Keratinocyte (primary cell): ENCODE measurements at regions not wholly inside any gene's neighbourhood (a gene's known extent, or its start where the extent isn't known, plus 50 kb on each side); places are given as distances from the start of the nearest gene placed in this dataset.

Experiments
- DNase-seq: peaks from one replicate; pipeline ENCODE4 v3.0.0-alpha.2; 2011; ENCODE audit warnings: low read depth, missing footprints, low spot score
- FAIRE-seq: peaks from 2 replicates; lab custom pipeline; 2011; peaks lifted over from hg19 to GRCh38; lab: Jason Lieb, UNC
- H2AFZ ChIP-seq: 2 replicates; pipeline ENCODE4 v1.6.0; 2012; ENCODE audit warnings: low read length, control low read depth, inconsistent platforms; ENCODE audit not compliant: control insufficient read depth
- H3K27ac ChIP-seq: 2 replicates; pipeline ENCODE4 v1.5.1; 2011; ENCODE audit warnings: low read length; ENCODE audit not compliant: control insufficient read depth, insufficient read depth
- H3K27me3 ChIP-seq: 3 replicates; pipeline ENCODE4 v1.6.0; 2011; ENCODE audit warnings: low read length; ENCODE audit not compliant: control insufficient read depth, insufficient read depth; ENCODE audit errors: extremely low read depth
- H3K36me3 ChIP-seq, 2 experiments: 2 replicates in 1 of 2; 3 replicates in 1 of 2; pipeline ENCODE4 v1.5.1; 2011; ENCODE audit warnings: low read length in 2 of 2, mild to moderate bottlenecking in 1 of 2; ENCODE audit not compliant: control insufficient read depth in 2 of 2, insufficient read depth in 2 of 2; ENCODE audit errors: extremely low read depth in 1 of 2
- H3K4me1 ChIP-seq: 3 replicates; pipeline ENCODE4 v1.5.1; 2011; ENCODE audit warnings: low read length; ENCODE audit not compliant: control insufficient read depth, insufficient read depth; ENCODE audit errors: extremely low read depth
- H3K4me2 ChIP-seq: 3 replicates; pipeline ENCODE4 v1.6.0; 2011; ENCODE audit warnings: low read depth, low read length; ENCODE audit not compliant: control insufficient read depth, insufficient read depth; ENCODE audit errors: extremely low read depth
- H3K4me3 ChIP-seq, 3 experiments: fragments of 200-600 bp in 1 of 3; sonication (generic) in 1 of 3; 2 replicates in 2 of 3; 3 replicates in 1 of 3; pipeline ENCODE4 v1.5.1; 2011 to 2016; ENCODE audit warnings: low read length in 3 of 3, mild to moderate bottlenecking in 3 of 3, control low read depth in 2 of 3, inconsistent platforms in 1 of 3, low read depth in 1 of 3, mixed read lengths in 1 of 3, mixed run types in 1 of 3, moderate library complexity in 1 of 3; ENCODE audit not compliant: control insufficient read depth in 2 of 3, insufficient read depth in 2 of 3; ENCODE audit errors: extremely low read depth in 1 of 3
- H3K79me2 ChIP-seq: 2 replicates; pipeline ENCODE4 v1.6.0; 2012; ENCODE audit warnings: low read length; ENCODE audit not compliant: control insufficient read depth, insufficient read depth
- H3K9ac ChIP-seq: 3 replicates; pipeline ENCODE4 v1.6.0; 2011; ENCODE audit warnings: low read length; ENCODE audit not compliant: control insufficient read depth, insufficient read depth; ENCODE audit errors: extremely low read depth
- H3K9me1 ChIP-seq: 3 replicates; pipeline ENCODE4 v1.6.0; 2011; ENCODE audit warnings: low read length; ENCODE audit not compliant: control insufficient read depth, insufficient read depth; ENCODE audit errors: extremely low read depth
- H3K9me3 ChIP-seq: 2 replicates; pipeline ENCODE4 v1.5.1; 2012; ENCODE audit warnings: low read depth, low read length; ENCODE audit not compliant: control insufficient read depth
- H4K20me1 ChIP-seq: 3 replicates; pipeline ENCODE4 v1.6.0; 2011; ENCODE audit warnings: low read length; ENCODE audit not compliant: control insufficient read depth, insufficient read depth; ENCODE audit errors: extremely low read depth
- EZH2 ChIP-seq: IDR thresholded peaks from one replicate; pipeline ENCODE4 v1.6.1; 2012; ENCODE audit warnings: inconsistent platforms, mild to moderate bottlenecking, low read length, moderate library complexity
- dilution Hi-C: fragments of 300-500 bp; cut with MboI; formaldehyde crosslinking; loops from one replicate; pipeline ENCODE4 v1.7.0; 2020; ENCODE audit warnings: low sequenced_read_pairs; ENCODE audit not compliant: extremely low pct_ligation_motif_present
- TF ChIP-seq, protein P1 (sequence below), 3 experiments: IDR thresholded peaks in 1 of 3; conservative IDR thresholded peaks in 1 of 3; optimal IDR thresholded peaks in 1 of 3; 2 replicates in 2 of 3; 3 replicates in 1 of 3; pipeline versions ENCODE3 to v1.5.1; 2011; ENCODE audit warnings: low read length in 3 of 3, mild to moderate bottlenecking in 3 of 3, moderate library complexity in 2 of 3, control low read depth in 1 of 3, inconsistent platforms in 1 of 3; ENCODE audit not compliant: insufficient read depth in 2 of 3; ENCODE audit errors: extremely low read depth in 1 of 3

DNA sequence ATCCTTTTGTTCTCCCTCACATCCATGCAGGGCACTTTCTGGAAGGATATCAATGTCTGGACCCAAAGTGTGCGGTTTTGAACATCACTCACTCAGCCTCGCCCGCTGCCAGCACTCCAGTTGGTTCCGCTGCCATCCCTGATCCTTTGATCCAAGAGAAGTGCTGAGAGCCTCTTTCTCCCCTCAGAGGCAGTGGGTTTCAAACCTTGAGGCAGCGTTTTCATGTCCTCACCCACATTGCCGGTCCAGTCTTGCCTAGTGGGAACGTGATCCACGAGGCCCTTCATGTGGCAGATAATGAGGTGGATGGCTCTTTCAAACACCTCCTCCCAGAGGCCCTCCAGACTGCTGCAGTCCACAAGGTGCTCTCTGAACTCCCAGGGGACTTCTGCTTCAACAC is 122.2 kb downstream of the ACTL8 start:
- Histone ChIP-seq H3K36me3 (no peaks in the 10 kb centered on the region), H3K79me2 (no peaks in the 10 kb centered on the region), H2AFZ (no peak overlapping the region), H3K27me3 (no peaks in the 10 kb centered on the region), H3K9me3 (no peaks in the 10 kb centered on the region), H3K9ac (no peak overlapping the region), H3K4me1 (peaks cover 33% of the 10 kb centered on the region), H3K4me3 (no peak overlapping the region), H3K4me2 (no peak overlapping the region), H3K27ac (no peak overlapping the region), H4K20me1 (no peaks in the 10 kb centered on the region), H3K9me1 (no peaks in the 10 kb centered on the region)
- dilution Hi-C loops, result no loop called here
- no peak for TF ChIP-seq EZH2
- TF ChIP-seq, protein P1, sequence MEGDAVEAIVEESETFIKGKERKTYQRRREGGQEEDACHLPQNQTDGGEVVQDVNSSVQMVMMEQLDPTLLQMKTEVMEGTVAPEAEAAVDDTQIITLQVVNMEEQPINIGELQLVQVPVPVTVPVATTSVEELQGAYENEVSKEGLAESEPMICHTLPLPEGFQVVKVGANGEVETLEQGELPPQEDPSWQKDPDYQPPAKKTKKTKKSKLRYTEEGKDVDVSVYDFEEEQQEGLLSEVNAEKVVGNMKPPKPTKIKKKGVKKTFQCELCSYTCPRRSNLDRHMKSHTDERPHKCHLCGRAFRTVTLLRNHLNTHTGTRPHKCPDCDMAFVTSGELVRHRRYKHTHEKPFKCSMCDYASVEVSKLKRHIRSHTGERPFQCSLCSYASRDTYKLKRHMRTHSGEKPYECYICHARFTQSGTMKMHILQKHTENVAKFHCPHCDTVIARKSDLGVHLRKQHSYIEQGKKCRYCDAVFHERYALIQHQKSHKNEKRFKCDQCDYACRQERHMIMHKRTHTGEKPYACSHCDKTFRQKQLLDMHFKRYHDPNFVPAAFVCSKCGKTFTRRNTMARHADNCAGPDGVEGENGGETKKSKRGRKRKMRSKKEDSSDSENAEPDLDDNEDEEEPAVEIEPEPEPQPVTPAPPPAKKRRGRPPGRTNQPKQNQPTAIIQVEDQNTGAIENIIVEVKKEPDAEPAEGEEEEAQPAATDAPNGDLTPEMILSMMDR (optimal IDR thresholded peaks at IDR 0.05 in 1 of 3, IDR thresholded peaks at IDR 0.05 in 1 of 3, conservative IDR thresholded peaks at IDR 0.05 in 1 of 3; ENCODE audit: extremely low read depth in 1 of 3, insufficient read depth in 2 of 3, low read length in 3 of 3), result no peak
- DNase-seq, result no peak
- FAIRE-seq, result no peak

DNA sequence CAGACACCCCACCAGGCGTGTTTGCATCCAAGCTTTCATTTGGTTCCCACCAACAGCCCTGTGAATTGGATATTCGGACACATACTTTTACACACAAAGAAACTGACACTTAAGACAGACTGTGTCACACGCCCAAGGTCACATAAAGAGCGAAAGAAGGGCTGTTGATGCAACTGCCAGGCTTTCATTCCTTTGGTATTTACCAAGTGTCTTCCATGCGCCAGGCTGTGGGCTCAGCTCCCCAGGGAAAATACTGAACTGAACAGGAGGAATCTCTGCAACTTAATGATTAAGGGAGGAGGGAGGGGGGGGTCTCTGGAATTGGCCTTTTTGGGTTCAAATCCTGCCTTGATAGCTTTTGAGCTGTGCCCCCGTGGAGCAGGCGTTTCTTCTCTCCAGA is 122.8 kb downstream of the ACTL8 start:
- Histone ChIP-seq H2AFZ (no peak overlapping the region), H3K4me1 (peaks cover 32% of the 10 kb centered on the region), H3K9me3 (no peaks in the 10 kb centered on the region), H3K27ac (no peak overlapping the region), H3K4me3 (no peak overlapping the region), H3K9ac (no peak overlapping the region), H3K36me3 (no peaks in the 10 kb centered on the region), H3K4me2 (no peak overlapping the region), H4K20me1 (no peaks in the 10 kb centered on the region), H3K27me3 (no peaks in the 10 kb centered on the region), H3K79me2 (no peaks in the 10 kb centered on the region), H3K9me1 (no peaks in the 10 kb centered on the region)
- dilution Hi-C loops, result no loop called here
- TF ChIP-seq EZH2, result no peak
- TF ChIP-seq, protein P1 (optimal IDR thresholded peaks at IDR 0.05 in 1 of 3, IDR thresholded peaks at IDR 0.05 in 1 of 3, conservative IDR thresholded peaks at IDR 0.05 in 1 of 3; ENCODE audit: extremely low read depth in 1 of 3, insufficient read depth in 2 of 3, low read length in 3 of 3), result no peak
- DNase-seq (no peak), FAIRE-seq (no peak)
